Psoas muscle (tissue), 7 donors: ENCODE measurements at regions not wholly inside any gene's neighbourhood (a gene's known extent, or its start where the extent isn't known, plus 50 kb on each side); places are given as distances from the start of the nearest gene placed in this dataset.
"Not testable (repeated sequence)": the region's sequence is repeated elsewhere in the genome, so short reads cannot be mapped to it uniquely, and the experiment has no call there.

ENCODE experiments used
- ATAC-seq, 4 donors: fragments of 200-7000 bp; cut with Tn5 transposase; one replicate each; pipeline ENCODE4 v1.9.1; 2020; ENCODE audit warnings: moderate library complexity in 3 of 4, mild to moderate bottlenecking in 2 of 4
- DNase-seq, 2 donors: peaks; one replicate each; pipeline ENCODE4 v3.0.0-alpha.2; 2020
- H3K27ac ChIP-seq: fragments of 200-600 bp; one replicate; pipeline ENCODE4 v1.8.0; 2022
- H3K27me3 ChIP-seq, 3 donors: fragments of 200-600 bp in 1 of 3; one replicate each; pipeline versions ENCODE4 v1.6.1 to v1.8.0; 2013 to 2022; ENCODE audit warnings: low read length in 2 of 3, mild to moderate bottlenecking in 2 of 3, moderate library complexity in 1 of 3; ENCODE audit not compliant: insufficient read depth in 3 of 3
- H3K36me3 ChIP-seq, 2 donors: fragments of 200-600 bp in 1 of 2; one replicate each; pipeline versions ENCODE4 v1.6.1 to v1.8.0; 2013 to 2022; ENCODE audit warnings: low read depth in 1 of 2, mild to moderate bottlenecking in 1 of 2, moderate library complexity in 1 of 2; ENCODE audit not compliant: insufficient read depth in 1 of 2
- H3K4me1 ChIP-seq: fragments of 200-600 bp; one replicate; pipeline ENCODE4 v1.8.0; 2022
- H3K4me3 ChIP-seq: fragments of 200-600 bp; one replicate; pipeline ENCODE4 v1.8.0; 2022; ENCODE audit warnings: mild to moderate bottlenecking
- H3K9me3 ChIP-seq: fragments of 200-600 bp; one replicate; pipeline ENCODE4 v1.8.0; 2022
- CTCF ChIP-seq: fragments of 200-600 bp; IDR thresholded peaks from one replicate; pipeline ENCODE4 v1.8.0; 2022; ENCODE audit warnings: antibody characterized with exemption
- WGBS, 3 donors: extraction: QIAGEN DNeasy Blood & Tissue Kit; methylation state at CpG; one replicate each; pipeline versions ENCODE4 v1.1.6 to v1.1.7; 2013; 5-methylcytosine and 5-hydroxymethylcytosine counted together
- intact Hi-C, 2 donors: fragments of 100-400 bp; cut with DNase I; formaldehyde crosslinking; loops; one replicate each; pipeline versions ENCODE4 v1.11.0 to v1.14.2; 2022
- donor health status: healthy with polysubstance abuse.
- donor health status: DM: no; HTN: no; CAD: no; lungs with moderate emphysema.
- donor health status: Bipolar disorder and iron deficiency.
- donor health status: healthy.
- donor health status: DM: yes; HTN: yes; CAD: no.
- donor health status: DM: no; HTN: no; CAD: no.
- donor health status: DM: yes; HTN: yes; CAD: no.

- H3K36me3 ChIP-seq = no peaks in the 10 kb centered on the region
- ATAC-seq (no peak), DNase-seq (no peak)
- H3K27me3 ChIP-seq = no peaks in the 10 kb centered on the region
- whole genome bisulfite sequencing, 3 donors = 84 to 86% (median 85%) methylated on average over 15 of the region's 15 CpGs
- H3K27ac ChIP-seq = no peak overlapping the region
- no peak overlapping the region for H3K4me3 ChIP-seq
- intact Hi-C loops = no loop called here
- no peak for TF ChIP-seq CTCF
- H3K9me3 ChIP-seq = peaks cover 3% of the 10 kb centered on the region
- H3K4me1 ChIP-seq = no peaks in the 10 kb centered on the region
These were observed 199.1 kb downstream of the FZD1 start for GRCh38 chr7:91463330-91463729.

GRCh38 chr7:91465595-91466061, 201.4 kb downstream of the FZD1 start:
- ATAC-seq (no peak), DNase-seq (no peak)
- intact Hi-C loops = no loop called here
- 65 to 71% (median 66%) methylated on average over 2 of the region's 2 CpGs for WGBS, 3 donors
- Histone ChIP-seq H3K27ac (no peak overlapping the region), H3K36me3 (no peaks in the 10 kb centered on the region), H3K27me3 (no peaks in the 10 kb centered on the region), H3K9me3 (no peaks in the 10 kb centered on the region), H3K4me3 (no peak overlapping the region), H3K4me1 (no peaks in the 10 kb centered on the region)
- TF ChIP-seq CTCF = no peak

- H3K9me3 ChIP-seq = peaks cover 1% of the 10 kb centered on the region
- no peak overlapping the region for H3K27ac ChIP-seq
- no peak for TF ChIP-seq CTCF
- H3K27me3 ChIP-seq = no peaks in the 10 kb centered on the region
- DNase-seq (no peak), ATAC-seq (no peak)
- no peaks in the 10 kb centered on the region for H3K36me3 ChIP-seq
- intact Hi-C loops = no loop called here
- no peak overlapping the region for H3K4me3 ChIP-seq
- H3K4me1 ChIP-seq = no peaks in the 10 kb centered on the region
These were observed 204.0 kb downstream of the FZD1 start for GRCh38 chr7:91468256-91468655.

DNA sequence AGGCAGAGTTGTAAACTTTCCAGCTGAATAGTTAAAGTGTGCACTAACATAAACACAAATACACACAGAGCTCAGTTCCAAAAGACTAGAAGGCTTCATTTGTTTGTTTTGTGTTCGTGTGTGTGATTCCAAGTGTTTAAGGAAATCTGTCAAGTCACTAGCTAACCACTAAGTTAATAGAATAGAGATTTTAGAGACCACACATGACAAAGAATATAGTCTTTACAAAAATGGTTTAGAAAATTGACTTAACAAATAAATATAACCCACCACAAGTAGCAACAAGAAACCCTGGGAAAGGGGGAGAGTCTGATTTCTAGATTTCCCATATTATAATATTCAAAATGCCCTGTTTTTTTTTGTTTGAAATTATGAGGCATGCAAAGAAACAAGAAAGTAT, 209.4 kb downstream of the FZD1 start:
- intact Hi-C loops = no loop called here
- DNase-seq (no peak), ATAC-seq (no peak)
- Histone ChIP-seq H3K9me3 (peaks cover 15% of the 10 kb centered on the region), H3K36me3 (no peaks in the 10 kb centered on the region), H3K4me1 (no peaks in the 10 kb centered on the region), H3K27me3 (no peaks in the 10 kb centered on the region), H3K4me3 (no peak overlapping the region), H3K27ac (no peak overlapping the region)
- 45 to 54% (median 53%) methylated on average over 1 of the region's 1 CpG for WGBS, 3 donors
- no peak for TF ChIP-seq CTCF

DNA sequence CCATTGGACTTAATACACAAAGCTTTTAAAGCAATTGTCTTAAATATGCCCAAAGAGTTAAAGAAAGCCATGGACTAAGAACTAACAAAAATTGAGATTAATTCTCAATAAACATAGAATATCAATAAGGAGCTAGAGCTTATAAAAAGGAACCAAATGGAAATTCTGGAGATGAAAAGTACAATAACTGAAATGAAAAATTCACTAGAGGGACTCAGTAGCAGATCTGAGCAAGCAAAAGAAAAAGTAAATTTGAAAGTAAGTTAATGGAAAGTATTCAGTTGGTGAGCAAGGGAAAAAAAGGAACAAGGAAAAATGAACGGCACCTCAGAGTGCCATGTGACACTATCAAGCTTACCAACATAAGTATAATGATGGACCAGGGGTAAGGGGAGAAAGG, 209.8 kb downstream of the FZD1 start:
- no peak for DNase-seq
- no peak for TF ChIP-seq CTCF
- H3K4me3 ChIP-seq = no peak overlapping the region
- H3K4me1 ChIP-seq = no peaks in the 10 kb centered on the region
- no peaks in the 10 kb centered on the region for H3K27me3 ChIP-seq
- no peak overlapping the region for H3K27ac ChIP-seq
- ATAC-seq = no peak
- no peaks in the 10 kb centered on the region for H3K36me3 ChIP-seq
- WGBS, 3 donors = 83 to 89% (median 88%) methylated on average over 1 of the region's 1 CpG
- intact Hi-C loops = no loop called here
- H3K9me3 ChIP-seq = peaks cover 15% of the 10 kb centered on the region

DNA sequence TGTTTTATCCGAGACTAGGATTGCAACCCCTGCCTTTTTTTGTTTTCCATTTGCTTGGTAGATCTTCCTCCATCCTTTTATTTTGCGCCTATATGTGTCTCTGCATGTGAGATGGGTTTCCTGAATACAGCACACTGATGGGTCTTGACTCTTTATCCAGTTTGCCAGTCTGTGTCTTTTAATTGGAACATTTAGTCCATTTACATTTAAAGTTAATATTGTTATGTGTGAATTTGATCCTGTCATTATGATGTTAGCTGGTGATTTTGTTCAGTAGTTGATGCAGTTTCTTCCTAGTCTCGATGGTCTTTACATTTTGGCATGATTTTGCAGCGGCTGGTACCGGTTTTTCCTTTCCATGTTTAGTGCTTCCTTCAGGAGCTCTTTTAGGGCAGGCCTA, 216.2 kb downstream of the FZD1 start:
- H3K36me3 ChIP-seq, H3K27me3 ChIP-seq, intact Hi-C loops, H3K27ac ChIP-seq, ATAC-seq, H3K9me3 ChIP-seq, H3K4me3 ChIP-seq, DNase-seq, H3K4me1 ChIP-seq: not testable (repeated sequence)
- 87 to 89% (median 88%) methylated on average over 5 of the region's 5 CpGs for WGBS, 3 donors
